ENCODE measurements at regions not wholly inside any gene's neighbourhood (a gene's known extent, or its start where the extent isn't known, plus 50 kb on each side); places are given as distances from the start of the nearest gene placed in this dataset.

DNA sequence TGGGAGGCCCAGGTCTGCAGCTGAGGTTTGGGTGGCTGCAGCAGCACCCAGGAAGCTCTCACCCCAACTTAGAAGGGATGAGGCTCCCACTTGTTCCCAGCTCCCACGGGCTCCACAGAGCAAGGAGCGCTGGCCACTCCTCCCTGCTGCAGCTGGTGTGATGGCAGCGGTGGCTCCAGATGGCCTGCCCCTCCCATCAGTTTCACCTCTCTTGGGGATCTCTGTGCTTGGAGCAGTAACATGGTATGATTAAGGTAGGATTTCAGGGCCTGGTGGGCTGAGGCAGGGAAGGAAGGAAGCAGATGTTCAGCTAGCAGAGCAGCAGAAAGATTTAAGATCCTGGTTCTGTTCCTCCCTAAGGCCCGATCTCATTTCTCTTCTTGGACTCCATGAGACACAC lies 66.8 kb upstream of the KIF5B start:
- TF ChIP-seq, protein P1, sequence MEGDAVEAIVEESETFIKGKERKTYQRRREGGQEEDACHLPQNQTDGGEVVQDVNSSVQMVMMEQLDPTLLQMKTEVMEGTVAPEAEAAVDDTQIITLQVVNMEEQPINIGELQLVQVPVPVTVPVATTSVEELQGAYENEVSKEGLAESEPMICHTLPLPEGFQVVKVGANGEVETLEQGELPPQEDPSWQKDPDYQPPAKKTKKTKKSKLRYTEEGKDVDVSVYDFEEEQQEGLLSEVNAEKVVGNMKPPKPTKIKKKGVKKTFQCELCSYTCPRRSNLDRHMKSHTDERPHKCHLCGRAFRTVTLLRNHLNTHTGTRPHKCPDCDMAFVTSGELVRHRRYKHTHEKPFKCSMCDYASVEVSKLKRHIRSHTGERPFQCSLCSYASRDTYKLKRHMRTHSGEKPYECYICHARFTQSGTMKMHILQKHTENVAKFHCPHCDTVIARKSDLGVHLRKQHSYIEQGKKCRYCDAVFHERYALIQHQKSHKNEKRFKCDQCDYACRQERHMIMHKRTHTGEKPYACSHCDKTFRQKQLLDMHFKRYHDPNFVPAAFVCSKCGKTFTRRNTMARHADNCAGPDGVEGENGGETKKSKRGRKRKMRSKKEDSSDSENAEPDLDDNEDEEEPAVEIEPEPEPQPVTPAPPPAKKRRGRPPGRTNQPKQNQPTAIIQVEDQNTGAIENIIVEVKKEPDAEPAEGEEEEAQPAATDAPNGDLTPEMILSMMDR (IDR thresholded peaks at IDR 0.05): no peak
- TF ChIP-seq ZFX (IDR thresholded peaks at IDR 0.05; ENCODE audit: borderline replicate concordance): no peak

DNA sequence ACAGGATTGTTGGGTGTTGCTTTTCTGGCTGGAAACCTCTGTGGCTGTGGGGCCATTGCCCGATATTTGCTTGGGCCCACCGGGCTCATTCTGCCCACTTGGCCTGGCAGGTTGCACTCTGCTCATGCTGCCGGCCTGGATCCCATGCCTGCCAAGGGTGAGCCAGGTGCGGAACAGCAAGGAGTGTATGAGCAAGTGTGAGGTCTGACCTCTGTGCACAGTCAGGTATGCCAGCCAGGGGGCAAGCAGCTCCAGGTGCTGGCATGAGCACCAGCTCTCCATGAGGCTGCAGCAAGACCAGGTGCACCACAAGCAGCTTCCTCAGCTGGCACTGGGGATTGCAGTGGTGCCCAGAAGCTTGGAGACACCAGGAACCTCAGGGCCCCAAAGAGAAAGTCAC lies 65.4 kb upstream of the KIF5B start:
- TF ChIP-seq, protein P1 (IDR thresholded peaks at IDR 0.05): no peak
- TF ChIP-seq ZFX (IDR thresholded peaks at IDR 0.05; ENCODE audit: borderline replicate concordance): no peak
- H3K27ac ChIP-seq: no peak overlapping the region

More for the DNA sequence above, 66.8 kb upstream of the KIF5B start:
- H3K27ac ChIP-seq: no peak overlapping the region

DNA sequence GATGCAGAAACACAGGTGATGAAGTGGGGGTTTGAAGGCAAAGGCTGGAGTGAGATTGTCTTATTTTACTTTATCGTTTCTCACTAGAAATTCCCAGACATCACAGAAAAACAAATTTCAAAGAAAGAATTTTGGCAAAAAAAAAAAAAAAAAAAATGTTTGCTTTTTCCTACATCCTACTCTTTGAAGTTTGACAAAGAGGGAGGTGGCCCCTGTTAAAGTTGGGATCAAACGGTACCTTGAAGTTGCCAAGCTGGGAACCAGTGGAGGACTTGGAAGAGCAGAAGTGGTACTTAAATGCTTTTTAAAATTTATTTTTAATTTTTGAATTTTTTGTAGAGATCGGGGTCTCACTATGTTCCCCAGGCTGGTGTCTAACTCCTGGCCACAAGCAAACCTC lies 63.9 kb upstream of the KIF5B start:
- no peak for TF ChIP-seq ZFX (IDR thresholded peaks at IDR 0.05; ENCODE audit: borderline replicate concordance)
- TF ChIP-seq, protein P1 (IDR thresholded peaks at IDR 0.05): no peak

DNA sequence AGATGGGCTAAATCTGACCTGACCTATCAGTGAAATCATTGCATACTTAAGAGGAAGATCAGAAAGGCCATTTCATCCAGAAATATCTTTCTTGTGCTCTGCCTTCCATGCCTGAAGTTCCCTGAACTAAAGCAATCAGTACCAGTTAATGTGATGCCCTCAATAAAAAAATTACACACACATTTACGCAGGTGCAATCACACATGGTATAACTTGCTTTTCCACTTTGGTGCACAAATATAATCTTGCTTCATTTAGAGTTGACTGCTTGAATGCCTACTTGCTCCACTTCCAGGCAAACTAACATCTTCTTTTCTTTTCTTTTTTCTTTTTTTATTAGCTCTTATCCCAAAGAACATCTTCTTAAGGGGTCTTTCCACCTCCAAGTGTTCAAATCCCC lies 58.3 kb upstream of the KIF5B start:
- no peak overlapping the region for H3K27ac ChIP-seq
- no peak for TF ChIP-seq ZFX (IDR thresholded peaks at IDR 0.05; ENCODE audit: borderline replicate concordance)
- TF ChIP-seq, protein P1 (IDR thresholded peaks at IDR 0.05): no peak

More for the DNA sequence above, 63.9 kb upstream of the KIF5B start:
- H3K27ac ChIP-seq: no peak overlapping the region

DNA sequence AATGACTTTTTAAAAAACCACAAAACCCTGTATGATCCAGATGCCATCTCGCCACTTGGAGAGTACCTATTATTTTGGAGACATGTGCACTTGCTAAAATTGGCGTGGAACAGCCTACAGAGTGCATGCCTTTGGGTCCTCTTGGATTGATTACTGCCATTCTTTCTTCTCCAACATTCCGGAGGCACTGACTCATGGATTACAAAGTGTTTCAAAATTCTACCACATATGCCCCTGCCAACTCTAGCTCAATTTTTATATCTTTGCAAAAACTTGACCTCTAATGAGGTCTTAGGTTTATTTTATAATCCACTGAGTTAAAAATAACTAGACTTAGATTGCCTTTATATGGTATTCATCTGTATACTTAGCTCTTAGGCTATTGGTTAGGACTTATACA lies 55.8 kb upstream of the KIF5B start:
- no peak for TF ChIP-seq ZFX (IDR thresholded peaks at IDR 0.05; ENCODE audit: borderline replicate concordance)
- TF ChIP-seq, protein P1 (IDR thresholded peaks at IDR 0.05): no peak
- no peak overlapping the region for H3K27ac ChIP-seq

DNA sequence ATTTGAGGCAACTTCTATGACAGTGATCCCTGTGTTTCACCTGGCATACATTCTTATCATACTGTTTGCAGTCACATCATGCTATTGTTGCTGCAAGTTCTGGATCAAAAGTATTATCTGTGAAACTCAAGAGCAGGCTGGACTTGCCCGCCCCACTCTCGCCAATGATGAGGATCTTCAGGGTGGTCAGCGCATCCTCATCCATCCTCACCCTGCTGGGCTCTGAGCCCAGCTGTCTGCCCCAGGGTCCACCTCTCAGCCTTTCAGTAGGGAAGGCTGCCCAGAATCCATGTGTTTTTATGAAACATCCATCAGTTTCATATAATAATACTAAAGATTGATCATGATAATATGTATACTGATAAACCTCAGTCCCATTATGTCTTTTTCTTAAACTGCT lies 55.4 kb upstream of the KIF5B start:
- TF ChIP-seq, protein P1 (IDR thresholded peaks at IDR 0.05): no peak
- TF ChIP-seq ZFX (IDR thresholded peaks at IDR 0.05; ENCODE audit: borderline replicate concordance): no peak
- no peak overlapping the region for H3K27ac ChIP-seq

DNA sequence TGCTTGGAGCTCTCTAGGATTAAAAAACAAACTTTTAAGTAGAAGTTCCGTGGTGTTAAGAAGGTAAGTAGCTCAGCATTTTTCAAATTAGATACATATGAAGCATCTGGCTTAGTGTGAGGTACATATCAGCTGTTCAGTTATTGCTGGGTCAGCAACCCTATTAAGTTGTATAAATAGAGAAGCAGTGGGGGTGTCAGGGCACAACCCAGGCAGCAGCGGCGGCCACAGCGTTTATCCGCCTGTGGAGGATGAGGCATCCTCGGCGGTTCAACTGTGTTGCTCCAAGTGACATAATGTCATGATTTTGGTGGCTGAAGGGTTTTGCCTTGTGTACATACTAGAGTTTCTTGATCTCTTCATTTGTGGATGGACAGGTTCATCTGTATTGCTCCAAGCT lies 54.6 kb upstream of the KIF5B start:
- H3K27ac ChIP-seq: no peak overlapping the region

More for the DNA sequence above, 54.6 kb upstream of the KIF5B start:
- TF ChIP-seq, protein P1 (IDR thresholded peaks at IDR 0.05): no peak
- no peak for TF ChIP-seq ZFX (IDR thresholded peaks at IDR 0.05; ENCODE audit: borderline replicate concordance)

Data from 22Rv1 (cell line).